ENCODE measurements at regions not wholly inside any gene's neighbourhood (a gene's known extent, or its start where the extent isn't known, plus 50 kb on each side); places are given as distances from the start of the nearest gene placed in this dataset.

DNA sequence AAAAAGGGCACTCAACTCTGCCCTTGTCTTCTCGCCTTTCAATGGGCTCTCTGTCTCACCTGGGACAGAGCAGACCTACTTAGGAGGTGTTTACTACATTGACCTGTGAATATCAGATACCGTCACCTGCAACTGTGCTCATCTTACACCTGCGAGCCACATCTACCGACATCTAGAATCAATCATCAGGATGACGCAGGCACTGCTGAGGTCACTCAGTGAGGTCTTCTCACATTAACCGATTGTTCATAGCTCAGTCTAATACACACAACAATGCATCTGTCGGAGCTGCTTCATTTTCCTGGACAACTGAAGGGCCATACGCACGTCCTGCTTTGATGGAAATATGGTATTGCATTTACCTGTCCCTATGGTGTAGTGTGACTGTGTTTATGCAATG lies 211.9 kb downstream of the FGF9 start:
- TF ChIP-seq, protein P1, sequence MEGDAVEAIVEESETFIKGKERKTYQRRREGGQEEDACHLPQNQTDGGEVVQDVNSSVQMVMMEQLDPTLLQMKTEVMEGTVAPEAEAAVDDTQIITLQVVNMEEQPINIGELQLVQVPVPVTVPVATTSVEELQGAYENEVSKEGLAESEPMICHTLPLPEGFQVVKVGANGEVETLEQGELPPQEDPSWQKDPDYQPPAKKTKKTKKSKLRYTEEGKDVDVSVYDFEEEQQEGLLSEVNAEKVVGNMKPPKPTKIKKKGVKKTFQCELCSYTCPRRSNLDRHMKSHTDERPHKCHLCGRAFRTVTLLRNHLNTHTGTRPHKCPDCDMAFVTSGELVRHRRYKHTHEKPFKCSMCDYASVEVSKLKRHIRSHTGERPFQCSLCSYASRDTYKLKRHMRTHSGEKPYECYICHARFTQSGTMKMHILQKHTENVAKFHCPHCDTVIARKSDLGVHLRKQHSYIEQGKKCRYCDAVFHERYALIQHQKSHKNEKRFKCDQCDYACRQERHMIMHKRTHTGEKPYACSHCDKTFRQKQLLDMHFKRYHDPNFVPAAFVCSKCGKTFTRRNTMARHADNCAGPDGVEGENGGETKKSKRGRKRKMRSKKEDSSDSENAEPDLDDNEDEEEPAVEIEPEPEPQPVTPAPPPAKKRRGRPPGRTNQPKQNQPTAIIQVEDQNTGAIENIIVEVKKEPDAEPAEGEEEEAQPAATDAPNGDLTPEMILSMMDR (conservative IDR thresholded peaks at IDR 0.05; ENCODE audit: low read depth, low read length) = no peak
- no peak for TF ChIP-seq CEBPB (IDR thresholded peaks at IDR 0.05; ENCODE audit: low read depth, low read length)
- TF ChIP-seq POLR2A (IDR thresholded peaks at IDR 0.05; ENCODE audit: low read depth, low read length) = no peak
- TF ChIP-seq BHLHE40 (IDR thresholded peaks at IDR 0.05; ENCODE audit: low read depth, low read length) = no peak
- no peak for TF ChIP-seq RFX5 (IDR thresholded peaks at IDR 0.05; ENCODE audit: low read depth, low read length)
- no peak for TF ChIP-seq RCOR1 (IDR thresholded peaks at IDR 0.05; ENCODE audit: insufficient replicate concordance, low read length)
- TF ChIP-seq MAFK (IDR thresholded peaks at IDR 0.05; ENCODE audit: low read depth, low read length) = no peak
- TF ChIP-seq RAD21 (IDR thresholded peaks at IDR 0.05; ENCODE audit: low read length) = no peak
- TF ChIP-seq, protein P2, sequence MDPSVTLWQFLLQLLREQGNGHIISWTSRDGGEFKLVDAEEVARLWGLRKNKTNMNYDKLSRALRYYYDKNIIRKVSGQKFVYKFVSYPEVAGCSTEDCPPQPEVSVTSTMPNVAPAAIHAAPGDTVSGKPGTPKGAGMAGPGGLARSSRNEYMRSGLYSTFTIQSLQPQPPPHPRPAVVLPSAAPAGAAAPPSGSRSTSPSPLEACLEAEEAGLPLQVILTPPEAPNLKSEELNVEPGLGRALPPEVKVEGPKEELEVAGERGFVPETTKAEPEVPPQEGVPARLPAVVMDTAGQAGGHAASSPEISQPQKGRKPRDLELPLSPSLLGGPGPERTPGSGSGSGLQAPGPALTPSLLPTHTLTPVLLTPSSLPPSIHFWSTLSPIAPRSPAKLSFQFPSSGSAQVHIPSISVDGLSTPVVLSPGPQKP (IDR thresholded peaks at IDR 0.05; ENCODE audit: borderline replicate concordance, low read depth, low read length) = no peak
- no peak for TF ChIP-seq MXI1 (IDR thresholded peaks at IDR 0.05; ENCODE audit: borderline replicate concordance, low read depth, low read length)
- TF ChIP-seq, protein P3, sequence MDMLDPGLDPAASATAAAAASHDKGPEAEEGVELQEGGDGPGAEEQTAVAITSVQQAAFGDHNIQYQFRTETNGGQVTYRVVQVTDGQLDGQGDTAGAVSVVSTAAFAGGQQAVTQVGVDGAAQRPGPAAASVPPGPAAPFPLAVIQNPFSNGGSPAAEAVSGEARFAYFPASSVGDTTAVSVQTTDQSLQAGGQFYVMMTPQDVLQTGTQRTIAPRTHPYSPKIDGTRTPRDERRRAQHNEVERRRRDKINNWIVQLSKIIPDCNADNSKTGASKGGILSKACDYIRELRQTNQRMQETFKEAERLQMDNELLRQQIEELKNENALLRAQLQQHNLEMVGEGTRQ (IDR thresholded peaks at IDR 0.05; ENCODE audit: low read depth, low read length) = no peak
- TF ChIP-seq MAZ (IDR thresholded peaks at IDR 0.05; ENCODE audit: borderline replicate concordance, low read depth, low read length) = no peak
